HG03135 (cell line): ENCODE measurements at regions not wholly inside any gene's neighbourhood (a gene's known extent, or its start where the extent isn't known, plus 50 kb on each side); places are given as distances from the start of the nearest gene placed in this dataset.

ENCODE experiments used
- ATAC-seq: cut with Tn5 transposase; IDR thresholded peaks from one replicate; pipeline ENCODE4 v1.9.1; 2021; ENCODE audit warnings: mild to moderate bottlenecking, moderate library complexity; ENCODE audit not compliant: unreplicated experiment

DNA sequence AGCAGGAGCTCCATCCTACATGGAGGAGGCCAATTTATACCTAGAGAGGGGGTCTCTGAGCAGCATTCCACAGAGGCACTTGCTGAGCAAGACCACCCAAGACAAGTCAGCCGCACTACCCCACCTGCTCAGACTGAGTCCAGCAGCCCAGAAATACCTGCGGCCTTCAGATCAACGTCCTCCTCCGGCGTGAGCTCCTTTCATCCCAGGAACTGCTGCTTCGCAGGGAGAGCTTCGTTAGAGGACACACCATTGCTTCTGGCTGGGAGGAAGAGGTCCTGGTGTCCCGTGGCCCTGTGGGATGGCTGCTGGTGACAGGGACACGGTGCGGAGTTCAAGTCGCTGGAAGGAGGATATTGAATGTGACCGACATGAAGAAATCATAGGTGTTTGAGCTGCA lies 216.9 kb upstream of the PPP2R2D start:
- no peak for ATAC-seq

DNA sequence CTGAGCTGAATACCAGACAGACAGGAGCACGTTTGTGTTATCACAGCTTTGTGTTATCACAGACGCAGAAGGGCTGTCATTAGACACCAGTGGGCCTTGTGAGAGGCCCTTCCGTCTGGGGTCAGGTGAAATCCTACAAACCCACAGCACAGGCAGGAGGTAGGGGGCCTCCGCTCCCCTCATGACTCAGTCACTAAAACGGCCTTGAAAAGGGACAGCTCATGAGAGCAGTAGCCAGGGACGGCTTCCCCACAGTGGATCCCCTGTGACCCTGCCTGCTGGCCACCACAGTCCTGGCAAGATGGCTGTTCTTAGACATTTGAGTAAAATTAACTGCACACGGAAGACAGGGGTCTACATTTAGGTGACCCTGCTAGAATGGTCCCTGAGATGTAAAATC lies 215.8 kb upstream of the PPP2R2D start:
- no peak for ATAC-seq

DNA sequence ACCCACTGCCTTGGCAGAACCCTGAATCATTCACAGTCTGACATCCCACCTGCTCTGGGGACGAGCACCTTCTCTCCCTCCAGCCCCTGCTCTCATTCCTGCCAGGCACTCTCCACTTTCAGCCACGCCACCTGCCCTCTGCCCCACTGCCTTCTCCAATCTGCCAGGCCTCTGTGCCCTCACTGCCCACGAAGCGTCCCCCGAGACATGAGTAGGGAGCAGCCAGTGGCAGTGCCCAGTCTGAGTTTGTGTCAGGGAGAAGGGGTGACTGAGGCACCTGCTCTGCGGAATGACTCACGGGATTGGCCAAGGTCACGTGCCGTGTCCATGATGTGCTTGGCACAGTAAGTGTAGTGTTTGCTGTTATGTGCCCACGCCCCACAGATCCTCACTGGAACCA lies 215.2 kb upstream of the PPP2R2D start:
- ATAC-seq = no peak

DNA sequence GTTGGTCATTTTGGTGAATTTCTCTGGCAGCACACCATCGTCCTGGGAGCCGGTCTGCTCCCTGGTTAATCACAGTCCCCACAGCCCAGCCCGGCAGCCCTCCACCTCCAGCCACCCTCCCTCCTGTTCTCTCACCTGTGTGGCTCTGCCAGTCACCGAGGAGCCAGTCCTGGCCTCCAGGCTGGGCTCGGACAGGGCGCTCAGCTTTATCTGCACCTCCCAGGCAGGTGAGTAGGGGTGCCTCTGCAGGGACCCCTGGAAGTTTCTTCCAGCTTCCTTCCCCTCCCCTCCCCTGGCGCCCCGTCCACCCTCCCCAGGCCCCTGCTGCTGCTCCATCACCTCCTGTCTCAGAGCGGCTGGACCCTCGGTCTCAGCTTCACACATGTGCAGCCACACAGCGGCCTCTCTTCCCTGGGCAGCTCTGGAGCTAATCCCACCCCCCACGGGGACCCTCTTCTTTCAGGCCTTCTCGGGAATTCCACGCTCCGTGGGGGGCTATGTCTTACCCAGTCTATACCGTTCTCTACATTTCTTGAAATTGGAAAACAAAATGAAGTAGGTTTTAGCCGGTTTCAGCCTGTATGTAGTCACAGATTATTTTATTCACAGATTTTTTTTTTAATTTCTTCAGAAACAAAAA lies 213.9 kb upstream of the PPP2R2D start:
- no peak for ATAC-seq

DNA sequence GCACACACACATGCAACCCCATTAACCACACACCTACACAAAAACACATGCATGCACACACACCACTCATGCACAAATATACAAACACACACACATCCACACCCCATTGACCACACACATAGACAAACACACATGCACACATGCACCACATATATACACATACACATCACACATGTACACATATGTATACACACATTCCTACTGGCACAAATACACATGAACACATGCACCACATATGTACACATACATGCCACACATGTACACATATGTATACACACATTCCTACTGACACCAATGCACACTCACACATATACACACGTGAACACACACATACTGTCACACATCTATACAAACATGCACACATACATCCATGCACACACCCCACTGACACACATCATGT lies 212.5 kb upstream of the PPP2R2D start:
- no peak for ATAC-seq

DNA sequence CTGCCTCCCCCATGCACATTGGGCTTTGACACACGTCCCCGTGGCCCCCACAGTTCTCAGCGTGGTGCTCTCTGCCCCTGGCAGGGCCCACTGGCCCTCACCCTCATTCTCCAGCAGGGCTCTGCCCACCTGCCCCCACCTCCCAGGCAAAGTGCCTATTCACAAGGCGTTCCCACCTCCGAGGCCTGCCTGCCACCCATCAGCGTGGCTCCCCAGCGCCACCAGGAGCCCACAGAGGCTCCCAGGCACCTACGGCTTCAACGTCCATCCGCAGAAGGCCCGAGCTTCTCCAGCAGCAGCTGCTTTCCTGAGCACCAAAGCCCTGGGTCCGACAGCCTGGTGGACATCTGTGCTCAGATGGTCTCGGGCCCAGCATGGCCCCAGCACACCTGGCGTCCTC lies 211.8 kb upstream of the PPP2R2D start:
- ATAC-seq = no peak

DNA sequence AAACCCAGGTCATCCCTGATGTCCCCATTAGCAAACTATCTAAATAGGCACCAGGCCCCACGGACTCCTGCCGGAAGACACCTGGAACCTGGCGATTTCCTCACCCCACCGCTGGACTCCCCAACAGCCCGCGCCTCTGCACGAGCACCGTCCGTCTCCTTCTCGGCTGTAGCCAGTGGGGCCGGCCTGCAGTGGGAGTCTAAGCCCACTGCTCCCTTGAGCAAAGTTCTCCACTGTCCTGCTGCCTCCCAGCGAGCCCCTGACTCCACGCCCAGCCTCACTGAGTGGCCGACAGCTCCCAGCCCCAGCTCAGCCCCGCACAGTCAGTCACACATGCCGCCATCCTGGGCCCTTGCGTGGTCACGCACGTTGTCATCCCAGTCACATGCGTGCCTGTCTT lies 211.3 kb upstream of the PPP2R2D start:
- ATAC-seq = no peak

DNA sequence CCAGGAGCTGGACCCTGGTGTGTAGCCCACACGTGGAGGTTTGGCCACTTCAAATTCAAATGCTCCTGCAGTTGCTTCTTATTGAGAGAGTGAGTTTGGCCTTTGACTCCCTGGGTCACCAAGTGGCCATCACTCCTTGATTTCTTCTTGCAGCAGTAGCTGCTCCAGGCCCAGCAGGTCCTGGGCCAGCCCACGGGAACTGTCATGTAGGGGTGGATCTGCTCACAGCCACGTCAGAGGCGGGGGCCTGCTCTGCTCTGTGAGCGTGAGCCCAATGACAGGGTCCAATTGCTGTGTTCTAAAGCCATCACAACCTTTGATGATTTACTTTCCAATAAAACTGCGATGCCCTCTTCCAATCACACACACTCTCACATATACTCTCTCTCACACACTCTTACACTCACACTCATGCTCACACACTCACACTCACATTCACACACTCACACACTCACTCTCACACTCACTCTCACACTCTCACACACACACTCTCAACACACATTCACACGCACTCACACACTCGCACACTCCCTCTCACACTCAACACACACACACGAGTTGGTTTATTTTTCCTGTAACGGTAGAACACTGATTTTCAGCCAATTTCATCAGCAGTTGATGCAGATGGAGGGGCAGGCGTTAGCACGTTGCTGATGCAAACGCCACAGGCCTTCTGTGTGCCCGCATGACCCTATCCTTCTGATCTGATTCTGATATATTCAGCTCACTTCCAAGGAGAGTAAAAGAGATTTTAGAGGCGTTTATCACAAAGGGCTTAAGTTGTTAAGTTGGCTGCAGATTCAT lies 210.7 kb upstream of the PPP2R2D start:
- ATAC-seq = no peak

DNA sequence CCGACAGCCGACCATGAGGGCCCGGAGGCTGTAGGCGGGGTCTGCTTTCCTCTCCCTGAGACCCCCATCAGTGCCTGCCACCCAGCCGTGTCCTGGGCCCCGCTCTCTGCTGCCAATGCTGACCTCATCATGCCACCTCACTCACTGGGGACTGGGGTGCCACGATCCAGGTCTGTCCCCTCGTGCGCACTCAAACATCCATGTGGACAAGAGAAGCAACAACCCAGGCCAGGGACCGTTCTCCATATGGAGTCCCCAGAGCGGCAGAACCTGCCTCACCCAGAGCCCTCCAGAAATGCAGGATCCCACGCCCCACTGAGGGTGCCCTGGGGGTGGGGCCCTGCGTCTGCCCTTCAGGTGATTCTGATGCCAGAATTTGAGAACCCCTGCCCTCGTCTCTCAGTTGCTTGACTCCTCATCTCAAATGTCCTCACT lies 210.0 kb upstream of the PPP2R2D start:
- ATAC-seq = no peak

DNA sequence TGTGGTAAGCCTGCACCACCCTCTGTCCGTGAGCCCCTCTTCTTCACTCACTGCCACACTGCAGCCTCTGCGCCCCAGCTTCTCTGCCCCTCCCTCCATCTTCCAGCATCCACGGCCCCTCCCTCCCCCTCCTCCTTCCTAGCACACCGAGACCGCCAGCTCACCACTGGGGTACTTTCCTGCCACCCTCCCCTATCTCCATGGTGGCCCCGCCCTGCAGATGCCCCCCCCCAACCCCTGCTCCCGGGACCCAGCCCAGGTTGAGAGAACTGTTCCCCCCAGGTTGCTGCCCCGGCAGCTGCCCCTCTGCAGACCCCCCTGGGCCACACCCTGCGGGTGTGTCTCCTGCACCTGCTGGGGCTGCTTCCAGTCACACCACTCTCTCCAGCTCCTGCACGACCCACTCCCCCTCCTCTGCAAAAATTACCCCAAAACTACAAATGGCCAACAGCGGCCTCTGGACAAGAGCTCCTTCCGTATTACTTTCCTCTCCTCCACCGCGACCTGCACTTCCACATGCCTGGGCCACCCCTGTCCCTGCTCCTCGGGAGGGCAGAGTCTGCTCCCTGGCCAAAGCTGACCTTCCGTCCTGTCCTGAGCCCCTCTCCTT lies 209.2 kb upstream of the PPP2R2D start:
- ATAC-seq = no peak

DNA sequence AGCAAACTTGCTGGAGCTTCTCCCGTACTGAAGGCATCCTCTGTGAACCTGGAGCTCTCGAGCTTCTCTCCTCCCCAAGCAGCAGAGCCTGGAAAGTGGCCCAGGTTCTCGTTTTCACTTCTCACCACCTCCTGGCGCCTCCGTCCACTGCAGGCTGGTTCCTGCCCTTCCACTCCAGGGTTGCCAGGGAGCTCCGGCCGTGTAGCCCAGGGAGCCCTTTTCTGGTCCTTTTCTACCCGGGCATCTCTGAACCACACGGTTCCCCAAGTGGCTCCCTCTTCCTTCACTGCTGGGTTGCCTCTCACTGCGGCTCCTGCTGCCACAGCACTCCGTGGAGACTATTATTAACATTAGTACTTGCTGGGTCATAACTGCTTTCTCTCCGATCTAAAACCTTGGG lies 208.6 kb upstream of the PPP2R2D start:
- no peak for ATAC-seq

DNA sequence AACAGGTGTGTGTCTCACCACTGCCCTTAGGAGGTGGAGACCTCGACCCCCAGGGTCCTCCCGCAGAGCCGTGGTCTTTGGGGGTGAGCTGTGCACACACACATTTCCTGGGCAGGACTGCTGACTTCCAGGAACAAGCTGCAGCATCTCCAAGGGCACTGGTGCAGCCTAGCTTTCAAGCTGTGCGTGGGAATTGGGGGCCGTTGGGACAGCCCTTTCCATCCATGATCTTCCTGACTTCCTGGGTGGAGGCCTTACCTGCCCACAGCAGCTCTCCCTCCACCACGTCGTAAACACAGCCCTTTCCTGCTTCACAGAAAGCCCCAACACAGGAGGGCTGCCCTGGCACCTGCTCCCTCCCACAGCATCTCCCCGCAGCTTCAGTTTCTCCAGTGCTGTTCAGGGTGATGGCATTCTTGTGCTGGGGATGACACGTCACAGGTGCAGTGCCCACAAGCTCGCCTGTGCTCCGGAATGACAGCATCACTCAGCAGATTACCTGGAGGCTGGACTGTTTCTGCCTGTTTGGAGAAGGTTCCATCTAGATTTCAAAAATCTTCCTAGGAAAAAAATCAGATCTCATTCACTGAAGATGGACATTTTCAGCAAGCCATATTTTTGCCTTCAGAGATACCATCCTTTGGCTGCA lies 208.0 kb upstream of the PPP2R2D start:
- ATAC-seq = no peak

DNA sequence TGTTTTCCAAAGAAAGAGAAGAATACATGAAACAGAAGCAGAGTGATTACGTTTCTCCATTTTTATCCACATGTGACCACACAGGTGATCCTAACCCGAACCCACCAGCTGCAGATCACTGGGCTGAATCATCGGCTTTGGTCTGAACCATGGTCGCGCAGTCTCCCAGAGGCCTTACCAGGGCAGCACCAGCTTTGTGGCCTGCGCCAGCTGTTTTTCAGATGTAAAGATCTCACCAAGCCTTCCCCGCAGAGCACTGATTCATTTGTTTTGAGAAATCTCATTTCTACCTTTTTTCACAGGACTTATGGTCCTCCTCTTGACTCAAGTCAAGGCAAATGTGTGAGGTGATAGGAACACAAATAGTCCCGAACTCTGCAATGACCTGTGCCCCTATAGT lies 207.0 kb upstream of the PPP2R2D start:
- no peak for ATAC-seq

DNA sequence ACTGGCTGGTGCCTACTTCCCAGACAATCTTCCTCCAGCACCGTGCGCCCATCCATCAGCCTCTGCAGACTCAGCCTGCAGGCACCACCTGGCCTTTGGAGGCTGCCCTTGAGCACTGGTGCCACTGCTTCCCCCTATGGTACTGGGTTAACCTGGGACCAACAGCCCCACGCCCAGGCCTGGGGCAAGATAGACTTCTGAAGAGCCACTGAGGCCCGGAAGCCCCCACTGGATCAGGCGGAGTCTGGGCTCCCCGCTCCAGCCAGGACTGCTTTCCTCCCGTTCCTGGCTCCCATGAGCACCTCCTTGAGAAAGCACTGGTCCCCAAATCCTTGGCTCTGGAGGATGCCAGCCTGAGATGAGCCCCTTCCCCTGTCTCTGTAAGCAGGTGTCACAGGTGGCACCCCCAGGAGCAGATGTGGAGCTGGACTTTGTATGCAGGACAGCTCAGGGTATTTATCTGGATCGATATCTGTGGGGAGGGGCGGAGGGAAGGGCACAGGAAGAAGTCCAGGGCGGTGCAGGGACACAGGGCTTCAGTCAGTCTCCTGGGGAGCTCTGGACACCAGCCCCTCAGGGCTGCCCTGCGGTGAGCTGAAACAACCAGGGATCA lies 206.5 kb upstream of the PPP2R2D start:
- ATAC-seq = no peak

DNA sequence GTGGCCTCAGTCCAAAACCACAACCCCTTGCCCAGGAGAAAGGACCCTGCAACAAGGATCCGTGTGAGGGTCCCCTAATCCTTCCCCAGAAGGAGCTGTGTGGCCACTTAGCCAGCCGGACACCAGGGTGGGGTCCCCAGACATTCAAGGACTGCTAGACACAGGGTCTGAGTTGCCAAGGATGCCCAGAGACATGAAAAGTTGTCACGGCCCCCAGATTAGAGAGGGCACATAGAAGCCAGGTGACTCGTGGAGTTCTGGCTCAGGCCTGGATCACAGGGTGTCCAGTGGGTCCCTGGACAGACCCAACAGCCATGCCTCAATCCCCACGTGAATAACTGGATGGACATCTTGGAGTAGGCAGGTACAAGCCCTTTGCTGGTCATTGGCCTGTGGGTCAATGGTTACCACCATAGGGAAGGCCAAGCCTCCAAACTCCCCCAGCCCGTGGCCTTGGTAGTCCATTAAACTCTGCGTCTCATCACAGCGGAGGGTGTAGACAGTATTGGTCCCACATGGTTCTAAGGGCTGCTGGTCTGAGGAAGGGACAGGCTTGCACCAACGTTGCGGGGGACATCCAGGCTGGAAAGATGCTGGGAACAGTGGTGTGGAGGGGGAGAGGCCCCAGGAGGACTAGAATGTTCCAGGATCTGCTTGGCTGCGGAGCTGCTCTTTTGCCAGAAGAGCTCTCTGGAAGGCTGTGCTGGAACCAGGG lies 205.9 kb upstream of the PPP2R2D start:
- no peak for ATAC-seq

DNA sequence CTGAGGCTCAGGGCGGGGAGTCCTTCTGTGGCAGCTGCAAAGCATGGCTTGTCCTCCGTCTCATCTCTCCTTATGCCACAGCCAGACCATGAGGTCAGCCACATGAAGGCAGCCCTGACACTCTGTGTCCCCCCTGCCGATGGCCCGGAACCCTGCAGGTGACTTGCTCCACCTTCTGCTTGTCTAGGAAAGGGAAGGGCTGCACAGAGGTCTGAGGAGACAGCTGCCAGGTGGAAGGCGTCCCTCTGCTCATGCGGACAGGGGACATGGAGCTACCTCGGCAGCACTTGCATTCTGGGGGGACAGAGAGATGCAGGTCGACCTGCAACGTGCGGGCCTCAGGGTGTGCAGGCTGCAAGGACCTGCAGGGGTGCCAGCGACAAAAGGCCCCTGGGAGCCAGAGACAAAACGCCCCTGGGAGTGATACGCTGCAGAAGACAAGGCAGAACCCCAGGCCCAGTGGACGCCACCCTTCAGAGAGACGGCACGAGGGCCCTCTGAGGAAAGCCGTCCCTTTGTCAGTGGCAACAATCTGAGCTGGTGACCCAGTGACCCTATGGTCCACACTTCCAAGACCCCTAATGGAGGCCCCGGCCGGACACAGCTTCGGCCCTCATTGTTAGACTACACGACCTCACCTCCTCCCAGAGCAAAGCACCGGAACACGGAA lies 205.2 kb upstream of the PPP2R2D start:
- ATAC-seq = no peak

DNA sequence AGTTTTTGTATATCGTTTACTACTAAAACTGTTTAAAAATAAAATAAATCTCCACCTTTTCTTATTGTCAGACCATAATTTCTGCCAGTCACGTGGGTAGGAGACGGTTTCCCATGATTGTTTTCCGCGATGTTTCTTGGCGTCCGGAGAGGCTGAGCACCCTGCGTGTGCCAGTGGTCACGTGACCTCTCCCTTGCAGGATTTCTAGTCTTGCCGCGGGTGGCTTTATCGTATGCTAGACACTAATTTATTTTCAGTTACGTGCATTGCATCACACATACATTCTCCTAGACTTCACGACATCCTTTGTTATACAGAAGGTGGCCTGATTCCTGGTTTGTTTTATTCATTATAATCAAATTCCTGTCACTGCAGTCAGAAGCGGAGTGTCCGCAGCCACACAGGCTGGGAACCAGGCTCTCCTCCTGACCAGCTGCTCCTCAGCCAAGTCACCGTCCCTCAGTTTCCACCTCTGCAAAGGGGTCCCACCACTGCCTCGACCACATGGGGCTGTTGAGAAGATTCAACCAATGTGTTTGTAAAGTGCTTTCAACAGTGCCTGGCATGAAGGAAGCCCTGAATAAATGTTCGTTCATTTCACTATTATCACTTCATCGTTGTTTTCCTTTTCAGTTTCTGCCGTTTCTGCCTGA lies 203.2 kb upstream of the PPP2R2D start:
- ATAC-seq = no peak

DNA sequence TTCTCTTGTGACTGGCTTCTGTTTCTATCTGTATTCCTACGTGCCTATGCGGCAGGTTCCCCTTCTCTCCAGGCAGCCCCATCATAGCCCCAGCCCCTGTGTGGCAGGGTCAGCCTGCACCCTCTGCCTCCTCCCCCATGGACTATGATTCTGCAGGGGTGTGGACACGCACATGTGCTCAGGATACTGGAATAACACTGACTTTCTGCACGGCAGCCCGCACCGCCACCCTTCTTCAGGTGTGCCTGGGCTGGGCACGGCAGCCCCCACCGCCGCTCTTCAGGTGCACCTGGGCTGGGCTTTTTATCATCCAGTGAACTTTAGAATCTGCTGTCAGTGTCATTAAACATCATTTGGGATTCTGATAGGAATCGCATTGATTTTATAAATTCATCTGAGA lies 202.6 kb upstream of the PPP2R2D start:
- no peak for ATAC-seq

DNA sequence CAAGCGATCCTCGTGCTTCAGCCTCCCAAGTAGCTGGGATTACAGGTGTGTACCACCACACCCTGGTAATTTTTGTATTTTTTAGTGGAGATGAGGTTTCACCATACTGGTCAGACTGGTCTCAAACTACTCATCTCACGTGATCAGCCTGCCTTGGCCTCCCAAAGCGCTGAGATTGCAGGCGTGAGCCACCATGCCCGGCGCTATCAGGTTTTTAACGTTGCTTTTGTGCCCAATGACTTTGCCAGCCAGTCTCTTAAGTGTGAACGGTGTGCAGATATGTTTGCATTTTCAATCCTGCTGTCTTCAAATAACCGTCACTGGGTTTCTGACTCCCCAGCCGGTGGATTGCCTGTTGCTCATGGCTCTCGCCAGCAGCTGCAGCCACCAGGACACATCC lies 201.8 kb upstream of the PPP2R2D start:
- no peak for ATAC-seq

DNA sequence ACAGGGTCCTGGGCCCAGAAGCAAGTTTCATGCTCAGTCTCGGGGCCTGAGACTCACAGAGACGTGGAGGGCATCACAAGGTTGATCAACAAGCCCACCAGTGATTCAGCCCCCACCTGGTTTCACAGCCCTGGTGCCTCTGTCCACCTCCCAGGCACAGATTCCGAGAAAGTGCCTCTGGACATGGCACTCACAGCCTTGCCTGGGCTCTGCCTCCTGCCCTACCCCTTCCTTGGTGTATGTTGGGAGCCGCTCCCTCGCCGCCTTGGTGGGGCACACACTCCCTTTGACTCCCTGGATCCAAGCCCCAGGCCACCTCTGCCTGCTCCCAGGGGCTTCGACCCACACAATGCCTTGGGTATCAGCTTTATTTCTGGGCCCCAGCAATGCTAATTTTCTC lies 200.8 kb upstream of the PPP2R2D start:
- ATAC-seq = no peak
